Spleen (tissue), 11 donors: ENCODE measurements at regions not wholly inside any gene's neighbourhood (a gene's known extent, or its start where the extent isn't known, plus 50 kb on each side); places are given as distances from the start of the nearest gene placed in this dataset.

Source experiments
- DNase-seq: peaks from one replicate; pipeline ENCODE4 v3.0.0-alpha.2; 2020
- H3K27ac ChIP-seq, 8 donors: fragments of 200-600 bp; sonication (generic) in 7 of 8; 1 replicate in 4 of 8; 2 replicates in 4 of 8; pipeline versions ENCODE4 v1.5.0 to v1.8.0; 2016 to 2021; ENCODE audit warnings: inconsistent platforms in 4 of 8, mild to moderate bottlenecking in 4 of 8, moderate library complexity in 1 of 8
- H3K27me3 ChIP-seq, 7 donors: fragments of 200-600 bp; sonication (generic) in 6 of 7; replicated peaks in 1 of 7; 1 replicate in 4 of 7; 2 replicates in 3 of 7; pipeline versions ENCODE4 v1.5.0 to v1.8.0; 2016 to 2021; ENCODE audit warnings: inconsistent platforms in 3 of 7, mild to moderate bottlenecking in 1 of 7
- H3K36me3 ChIP-seq, 6 donors: fragments of 200-600 bp; sonication (generic) in 5 of 6; 1 replicate in 4 of 6; 2 replicates in 2 of 6; pipeline versions ENCODE4 v1.5.0 to v1.8.0; 2016 to 2021; ENCODE audit warnings: inconsistent platforms in 2 of 6
- H3K4me1 ChIP-seq, 6 donors: fragments of 200-600 bp; sonication (generic) in 5 of 6; 1 replicate in 3 of 6; 2 replicates in 3 of 6; pipeline versions ENCODE4 v1.5.0 to v1.8.0; 2016 to 2021; ENCODE audit warnings: inconsistent platforms in 3 of 6
- H3K4me3 ChIP-seq, 8 donors: fragments of 200-600 bp; sonication (generic) in 7 of 8; 1 replicate in 4 of 8; 2 replicates in 4 of 8; pipeline versions ENCODE4 v1.5.0 to v1.8.0; 2016 to 2021; ENCODE audit warnings: inconsistent platforms in 4 of 8, mild to moderate bottlenecking in 4 of 8, moderate library complexity in 2 of 8
- H3K9me3 ChIP-seq, 8 donors: fragments of 200-600 bp; sonication (generic) in 7 of 8; 1 replicate in 4 of 8; 2 replicates in 4 of 8; pipeline versions ENCODE4 v1.5.0 to v1.8.0; 2016 to 2021; ENCODE audit warnings: inconsistent platforms in 4 of 8
- CTCF ChIP-seq, 11 experiments: fragments of 200-600 bp in 7 of 11; fragments of 450-650 bp in 4 of 11; sonication (generic) in 4 of 11; IDR thresholded peaks in 8 of 11; conservative IDR thresholded peaks in 3 of 11; 1 replicate in 7 of 11; 2 replicates in 4 of 11; pipeline versions ENCODE4 v1.4.0 to v1.8.0; 2016 to 2021; ENCODE audit warnings: antibody characterized with exemption in 11 of 11, inconsistent platforms in 4 of 11, mild to moderate bottlenecking in 1 of 11
- POLR2A ChIP-seq, 3 donors: fragments of 450-650 bp; IDR thresholded peaks; one replicate each; pipeline ENCODE4 v1.5.1; 2017; ENCODE audit warnings: antibody characterized with exemption in 3 of 3, mild to moderate bottlenecking in 1 of 3
- POLR2AphosphoS5 ChIP-seq, 3 donors: sonication (generic); formaldehyde crosslinking; IDR thresholded peaks; one replicate each; pipeline ENCODE4 v1.5.1; 2017; ENCODE audit warnings: antibody characterized with exemption in 3 of 3
- WGBS, 5 donors: extraction: QIAGEN DNeasy Blood & Tissue Kit in 3 of 5; methylation state at CpG; one replicate each; pipeline versions ENCODE4 v1.1.5 to v1.1.7; 2013 to 2018; 5-methylcytosine and 5-hydroxymethylcytosine counted together
- intact Hi-C: fragments of 100-400 bp; cut with DNase I; formaldehyde crosslinking; loops from one replicate; pipeline ENCODE4 v1.15.0; 2023; ENCODE audit warnings: low total_unique reads
- donor health status: healthy with polysubstance abuse.
- donor health status: DM: no; HTN: no; CAD: no; lungs with moderate emphysema.
- donor health status: DM: no; HTN: no; CAD: no.
- donor health status: Bipolar disorder and iron deficiency.
- donor health status: healthy.
- donor health status: DM: no; HTN: no; CAD: no.
- donor health status: DM: yes; HTN: yes; CAD: no.

GRCh38 chr2:52465287-52465686 is 1302.3 kb upstream of the CHAC2 start:
- H3K36me3 ChIP-seq: no peaks in the 10 kb centered on the region
- H3K4me3 ChIP-seq: no peak overlapping the region
- no peaks in the 10 kb centered on the region for H3K4me1 ChIP-seq
- intact Hi-C loops: no loop called here
- TF ChIP-seq POLR2A (IDR thresholded peaks at IDR 0.05) (no peak), CTCF (IDR thresholded peaks at IDR 0.05 in 8 of 11, conservative IDR thresholded peaks at IDR 0.05 in 3 of 11) (no peak), POLR2AphosphoS5 (IDR thresholded peaks at IDR 0.05) (no peak)
- 78 to 91% (median 84%) methylated on average over 3 of the region's 3 CpGs for WGBS, 5 donors
- H3K27ac ChIP-seq: no peak overlapping the region
- peaks cover 0 to 2% (median 0%) of the 10 kb centered on the region in 8 donors for H3K9me3 ChIP-seq
- DNase-seq: no peak
- no peaks in the 10 kb centered on the region for H3K27me3 ChIP-seq

GRCh38 chr2:52463457-52463856 is 1304.1 kb upstream of the CHAC2 start:
- Histone ChIP-seq H3K27ac (no peak overlapping the region), H3K27me3 (no peaks in the 10 kb centered on the region), H3K4me3 (no peak overlapping the region), H3K9me3 (peaks cover 0 to 4% (median 0%) of the 10 kb centered on the region in 8 donors), H3K4me1 (no peaks in the 10 kb centered on the region), H3K36me3 (no peaks in the 10 kb centered on the region)
- 79 to 89% (median 81%) methylated on average over 3 of the region's 3 CpGs for WGBS, 5 donors
- no peak for DNase-seq
- intact Hi-C loops: no loop called here
- TF ChIP-seq POLR2AphosphoS5 (IDR thresholded peaks at IDR 0.05) (no peak), CTCF (IDR thresholded peaks at IDR 0.05 in 8 of 11, conservative IDR thresholded peaks at IDR 0.05 in 3 of 11) (no peak), POLR2A (IDR thresholded peaks at IDR 0.05) (no peak)

- Histone ChIP-seq H3K4me3 (no peak overlapping the region), H3K36me3 (no peaks in the 10 kb centered on the region), H3K9me3 (peaks cover 0 to 12% (median 0%) of the 10 kb centered on the region in 8 donors), H3K4me1 (no peaks in the 10 kb centered on the region), H3K27me3 (no peaks in the 10 kb centered on the region), H3K27ac (no peak overlapping the region)
- TF ChIP-seq POLR2AphosphoS5 (IDR thresholded peaks at IDR 0.05): no peak
- no peak for TF ChIP-seq CTCF (IDR thresholded peaks at IDR 0.05 in 8 of 11, conservative IDR thresholded peaks at IDR 0.05 in 3 of 11)
- no peak for TF ChIP-seq POLR2A (IDR thresholded peaks at IDR 0.05)
- intact Hi-C loops: no loop called here
- 75 to 87% (median 82%) methylated on average over 4 of the region's 4 CpGs for WGBS, 5 donors
- DNase-seq: no peak
Measured at GRCh38 chr2:52456561-52457377, 1310.8 kb upstream of the CHAC2 start.

GRCh38 chr2:52454962-52455361 is 1312.6 kb upstream of the CHAC2 start:
- DNase-seq: no peak
- no peaks in the 10 kb centered on the region for H3K4me1 ChIP-seq
- intact Hi-C loops: no loop called here
- TF ChIP-seq CTCF (IDR thresholded peaks at IDR 0.05 in 8 of 11, conservative IDR thresholded peaks at IDR 0.05 in 3 of 11) (no peak), POLR2A (IDR thresholded peaks at IDR 0.05) (no peak), POLR2AphosphoS5 (IDR thresholded peaks at IDR 0.05) (no peak)
- H3K36me3 ChIP-seq: no peaks in the 10 kb centered on the region
- no peak overlapping the region for H3K27ac ChIP-seq
- H3K27me3 ChIP-seq: no peaks in the 10 kb centered on the region
- peaks cover 0 to 12% (median 0%) of the 10 kb centered on the region in 8 donors for H3K9me3 ChIP-seq
- no peak overlapping the region for H3K4me3 ChIP-seq
